GM21360 (cell line): ENCODE measurements at regions not wholly inside any gene's neighbourhood (a gene's known extent, or its start where the extent isn't known, plus 50 kb on each side); places are given as distances from the start of the nearest gene placed in this dataset.

Source experiments
- ATAC-seq: cut with Tn5 transposase; IDR thresholded peaks from one replicate; pipeline ENCODE4 v1.9.1; 2021; ENCODE audit warnings: mild to moderate bottlenecking, moderate library complexity; ENCODE audit not compliant: unreplicated experiment

DNA sequence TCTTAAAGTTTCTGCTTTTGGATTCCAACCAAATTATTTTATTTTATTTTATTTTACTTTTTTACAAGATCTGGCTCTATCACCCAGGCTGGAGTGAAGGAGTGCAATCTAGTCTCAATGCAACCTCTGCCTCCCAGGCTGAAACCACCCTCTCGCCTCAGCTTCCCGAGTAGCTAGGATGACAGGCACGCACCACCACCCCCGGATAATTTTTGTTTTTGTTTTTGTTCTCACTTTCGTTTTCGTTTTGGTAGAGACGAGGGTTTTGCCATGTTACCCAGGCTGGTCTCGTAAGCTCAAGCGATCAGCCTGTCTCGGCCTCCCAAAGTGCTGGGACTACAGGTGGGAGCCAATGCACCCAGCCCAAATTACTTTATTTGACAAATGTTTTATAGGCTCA, 219.8 kb downstream of the ETS1 start:
- peak; percentile 93 for ATAC-seq

DNA sequence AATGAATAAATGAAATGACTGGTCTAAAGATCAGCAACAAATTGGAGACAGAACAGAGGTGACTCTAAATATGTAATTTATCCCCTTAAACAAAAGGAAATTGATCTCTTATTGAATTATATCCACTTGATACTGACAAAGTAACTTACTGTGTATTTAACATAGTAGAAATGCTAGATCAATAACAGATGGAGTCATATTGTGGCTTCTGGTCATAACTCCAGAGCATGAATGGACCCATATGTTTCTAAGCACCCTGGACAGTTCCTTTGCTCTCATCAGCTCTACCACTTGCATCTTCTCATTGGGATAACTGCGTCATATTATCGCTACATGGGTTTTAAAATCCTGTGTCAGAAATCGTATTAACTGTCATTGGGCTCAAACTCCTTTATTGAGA, 222.3 kb downstream of the ETS1 start:
- ATAC-seq, result no peak

DNA sequence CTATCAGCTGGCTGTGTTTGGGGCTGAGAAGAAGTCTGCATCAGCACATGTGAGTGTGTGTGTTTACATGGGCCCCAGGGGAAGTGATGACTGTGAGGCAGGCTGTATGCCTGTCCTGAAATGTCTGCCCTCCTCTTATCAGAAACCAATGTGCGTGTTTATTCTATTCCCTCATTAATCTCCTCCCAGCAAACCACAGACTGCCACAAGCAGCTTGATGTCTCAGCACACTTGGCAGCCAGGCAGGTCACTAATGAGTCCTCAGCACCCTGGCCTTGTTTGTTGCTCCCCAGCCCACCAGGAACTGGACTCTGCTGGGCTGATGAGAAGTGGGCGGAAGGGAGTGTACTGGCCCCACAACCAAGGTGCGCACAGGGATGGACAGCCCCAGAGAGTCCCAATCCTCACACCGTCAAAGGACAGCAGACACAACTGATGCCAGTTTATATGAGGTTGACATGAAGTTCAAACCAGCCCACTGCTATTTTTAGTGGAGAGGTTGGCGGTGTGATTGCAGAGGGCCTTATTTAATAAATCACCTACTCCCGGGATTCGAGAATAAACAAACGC, 225.8 kb downstream of the ETS1 start:
- no peak for ATAC-seq

DNA sequence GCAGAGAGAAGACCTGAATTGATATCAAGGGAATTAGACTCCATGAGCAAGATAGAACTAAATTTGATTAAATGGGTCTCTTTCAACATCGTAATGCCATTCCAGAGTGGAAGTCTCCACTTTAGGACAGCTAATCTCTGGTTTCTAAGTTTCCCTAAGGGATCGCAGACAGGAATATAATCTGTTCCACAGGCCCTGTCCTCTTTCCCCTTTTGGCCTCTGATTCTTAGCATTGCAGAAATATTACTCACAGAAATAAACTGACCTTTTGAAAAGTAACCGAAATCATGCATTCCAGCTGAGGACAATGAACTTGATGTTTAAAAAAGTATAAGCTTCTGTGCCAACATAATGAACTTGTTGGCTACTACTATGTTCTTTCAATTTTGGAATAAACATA, 227.8 kb downstream of the ETS1 start:
- no peak for ATAC-seq

DNA sequence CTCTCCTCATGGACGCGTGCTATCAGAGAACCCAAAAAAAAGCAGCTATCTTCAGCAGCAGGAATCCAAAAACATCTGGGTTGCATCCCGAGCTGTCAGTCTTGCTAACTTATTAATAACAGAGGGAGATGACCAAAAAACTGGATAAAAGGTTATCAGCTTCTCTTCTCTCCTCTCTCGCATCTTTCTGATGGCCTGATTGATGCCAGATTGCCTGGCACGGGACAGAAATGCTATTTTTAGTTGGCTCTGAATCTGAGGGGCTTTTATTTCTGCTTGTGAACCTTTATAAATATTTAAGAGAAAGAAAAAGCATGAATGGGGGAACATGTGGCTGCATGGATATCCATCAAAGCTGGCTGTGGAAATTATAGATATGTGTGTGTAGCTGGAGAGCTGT, 230.3 kb downstream of the ETS1 start:
- ATAC-seq, result no peak

DNA sequence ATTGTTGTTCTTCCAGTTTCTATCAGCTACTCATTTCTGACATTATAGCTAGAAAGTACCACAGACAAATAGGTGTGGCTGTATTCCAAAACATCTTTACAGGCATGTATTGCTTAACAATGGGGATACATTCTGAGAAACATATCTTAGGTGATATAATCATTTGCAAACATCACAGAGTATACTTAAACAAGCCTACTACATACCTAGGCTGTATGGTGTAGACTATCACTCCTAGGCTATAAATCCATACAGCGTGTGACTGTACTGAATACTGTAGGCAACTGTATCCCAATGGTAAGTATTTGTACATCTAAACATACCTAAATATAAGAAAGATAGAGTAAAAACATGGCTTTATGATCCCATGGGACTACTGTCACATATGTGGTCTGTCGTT, 231.8 kb downstream of the ETS1 start:
- no peak for ATAC-seq

DNA sequence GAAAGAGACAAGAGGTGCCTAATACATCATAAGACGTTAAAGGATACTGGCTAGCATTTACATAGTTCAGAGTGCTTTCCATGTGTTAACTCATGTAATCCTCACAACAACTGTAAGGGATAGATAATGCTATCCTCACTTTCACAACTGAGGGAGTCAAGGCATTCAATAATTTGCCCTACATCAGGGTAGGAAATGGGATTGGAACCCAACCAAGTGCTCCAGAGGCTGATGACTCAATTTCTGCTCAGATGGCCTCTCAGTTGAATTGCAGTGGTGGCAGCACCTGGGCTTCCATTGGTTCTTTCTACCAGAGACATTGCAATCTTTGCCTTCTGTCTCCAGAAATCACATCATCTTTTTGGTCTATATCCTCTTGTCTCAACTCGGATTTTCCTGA, 232.9 kb downstream of the ETS1 start:
- no peak for ATAC-seq

DNA sequence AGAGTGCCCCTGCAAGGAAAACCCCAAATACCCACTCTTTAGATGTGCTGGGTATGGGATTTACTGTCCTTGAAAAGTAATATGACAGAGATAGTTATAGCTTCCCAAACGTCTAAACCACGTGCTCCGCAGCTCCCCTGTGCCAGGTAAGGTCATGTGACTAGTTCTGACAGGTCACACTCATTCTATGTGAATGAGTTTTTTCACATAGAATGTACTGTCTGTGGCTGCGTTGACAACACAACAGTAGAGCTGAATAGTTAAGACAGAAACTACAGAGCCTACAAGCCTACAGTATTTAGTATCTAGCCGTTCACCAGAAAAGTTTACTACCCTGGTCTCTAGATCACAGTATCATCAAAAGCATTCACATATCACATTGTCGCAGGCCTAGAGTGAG, 236.2 kb downstream of the ETS1 start:
- no peak for ATAC-seq

DNA sequence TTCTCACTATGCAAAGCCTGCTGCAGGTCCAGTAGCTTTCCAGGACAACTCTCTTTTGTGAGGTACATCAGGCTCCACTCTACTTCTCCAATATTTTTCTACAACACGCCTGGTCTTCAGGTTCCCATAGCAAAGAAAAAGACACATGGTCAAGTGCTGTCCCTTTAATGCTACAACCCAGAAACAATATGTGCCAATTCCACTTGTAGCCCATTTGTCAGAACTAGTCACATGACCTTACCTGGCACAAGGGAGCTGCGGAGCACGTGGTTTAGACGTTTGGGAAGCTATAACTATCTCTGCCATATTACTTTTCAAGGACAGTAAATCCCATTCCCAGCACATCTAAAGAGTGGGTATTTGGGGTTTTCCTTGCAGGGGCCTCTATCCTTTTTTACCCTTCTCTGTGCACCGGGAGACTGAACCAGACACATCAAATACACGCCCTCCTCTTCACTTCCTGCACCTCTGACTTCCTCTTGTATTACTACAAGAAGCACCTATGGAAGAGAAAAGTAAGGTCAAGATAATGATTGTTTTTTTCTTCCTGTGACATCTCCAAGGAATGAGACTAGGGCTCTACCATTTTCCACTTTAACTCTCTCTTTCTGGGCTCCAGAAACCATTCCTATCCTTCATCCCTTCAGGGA, 237.6 kb downstream of the ETS1 start:
- ATAC-seq, result no peak

DNA sequence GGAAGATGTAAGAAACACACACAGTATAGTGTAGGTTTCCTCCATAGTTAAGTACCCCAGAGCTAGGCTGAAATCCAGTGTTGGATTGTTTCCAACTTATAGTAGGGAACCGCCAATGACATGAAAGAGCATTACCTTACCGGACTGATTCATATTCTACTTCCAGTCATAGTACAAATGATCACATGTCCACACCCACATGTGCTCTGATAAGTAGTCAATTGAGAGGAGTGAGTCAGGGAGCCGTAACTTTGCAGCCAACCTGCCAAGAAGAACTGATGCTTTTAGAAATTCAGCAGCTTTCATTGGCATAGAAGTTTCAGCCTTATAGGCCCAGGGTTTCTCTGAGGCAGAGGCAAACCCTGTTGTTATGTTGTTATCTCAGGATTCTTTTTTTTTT, 240.6 kb downstream of the ETS1 start:
- no peak for ATAC-seq

DNA sequence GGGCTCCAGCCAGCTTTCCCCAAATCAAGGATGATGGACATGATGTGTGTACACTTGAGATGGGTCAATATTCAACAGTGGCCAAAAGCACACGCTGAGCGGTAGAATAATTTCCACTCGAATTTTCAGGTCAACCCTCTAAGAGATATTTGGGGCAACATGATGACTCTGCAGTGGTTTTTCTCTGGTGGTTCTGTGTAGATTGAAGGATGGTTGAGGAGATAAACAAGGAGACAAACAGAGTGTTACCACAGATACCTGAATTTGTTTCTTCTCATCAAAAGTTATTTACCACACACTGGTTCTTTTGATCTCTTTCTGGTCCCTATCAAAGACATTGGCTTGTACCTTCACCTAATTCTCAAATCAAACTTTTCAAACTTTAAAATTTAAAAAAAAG, 242.0 kb downstream of the ETS1 start:
- ATAC-seq, result no peak

DNA sequence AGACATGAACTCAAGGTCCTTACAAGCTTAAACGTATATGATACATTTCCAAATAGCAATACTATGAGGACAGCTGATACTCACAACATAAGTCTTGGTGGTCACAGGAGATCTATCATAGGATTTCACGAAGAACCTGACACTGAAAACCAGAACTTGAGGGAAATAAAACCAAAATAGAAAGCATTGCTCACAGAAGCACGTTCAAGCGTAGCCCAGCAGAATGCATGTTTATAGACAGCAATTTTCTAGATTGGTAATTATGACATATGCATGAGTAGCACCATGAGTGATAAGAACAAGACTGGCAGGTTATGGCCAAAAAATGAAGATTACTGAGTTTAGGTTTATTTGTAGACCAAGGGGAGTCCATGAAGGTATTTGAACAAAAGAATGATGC, 243.5 kb downstream of the ETS1 start:
- no peak for ATAC-seq

DNA sequence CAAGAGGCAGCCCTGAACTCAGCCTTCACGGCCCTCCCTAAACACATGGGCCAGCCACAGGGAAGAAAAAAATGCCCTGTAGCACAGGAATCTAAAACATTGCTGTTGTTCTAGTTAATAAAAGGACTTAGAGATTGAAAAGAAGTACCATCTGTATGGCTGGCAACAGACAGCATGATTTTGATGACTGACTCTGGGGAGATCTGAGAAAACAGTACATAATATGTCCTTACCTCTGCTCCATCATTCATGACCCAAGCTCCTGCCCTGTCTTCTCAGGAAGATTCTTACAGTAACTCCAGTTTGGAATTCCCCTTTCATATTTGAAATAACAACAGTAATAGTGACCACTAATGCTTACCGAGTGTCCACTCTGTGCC, 244.2 kb downstream of the ETS1 start:
- ATAC-seq, result peak; percentile 15

DNA sequence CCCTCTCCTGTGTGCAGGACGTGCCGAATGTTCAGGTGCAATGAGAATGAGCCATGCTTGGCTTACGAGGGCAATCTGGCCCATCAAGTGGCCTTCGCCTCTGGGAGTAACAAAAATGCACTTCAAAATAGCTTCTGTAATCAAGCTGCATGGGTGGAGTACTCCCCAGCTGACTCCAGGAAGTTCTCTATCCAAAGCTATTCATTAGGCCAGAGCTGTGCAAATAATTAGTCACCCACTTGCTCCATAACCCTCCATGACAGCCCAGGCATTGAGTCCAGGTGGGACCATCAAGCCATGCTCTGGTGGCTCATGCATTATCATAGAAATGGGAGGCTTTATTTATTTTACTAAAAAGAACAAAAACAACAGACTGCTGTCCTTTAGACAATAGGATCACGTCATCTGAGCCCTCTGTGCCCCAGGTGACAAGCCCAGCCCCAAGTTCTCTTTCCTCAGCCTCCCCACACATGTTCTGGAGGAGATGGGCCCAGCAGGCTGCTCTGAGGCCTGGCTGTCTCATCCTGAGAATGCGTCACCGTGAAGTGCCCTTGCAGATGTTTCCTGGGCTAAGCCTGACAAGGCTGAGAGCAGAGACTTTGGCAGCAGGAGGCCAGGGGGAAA, 244.7 kb downstream of the ETS1 start:
- ATAC-seq, result peak; percentile 93

DNA sequence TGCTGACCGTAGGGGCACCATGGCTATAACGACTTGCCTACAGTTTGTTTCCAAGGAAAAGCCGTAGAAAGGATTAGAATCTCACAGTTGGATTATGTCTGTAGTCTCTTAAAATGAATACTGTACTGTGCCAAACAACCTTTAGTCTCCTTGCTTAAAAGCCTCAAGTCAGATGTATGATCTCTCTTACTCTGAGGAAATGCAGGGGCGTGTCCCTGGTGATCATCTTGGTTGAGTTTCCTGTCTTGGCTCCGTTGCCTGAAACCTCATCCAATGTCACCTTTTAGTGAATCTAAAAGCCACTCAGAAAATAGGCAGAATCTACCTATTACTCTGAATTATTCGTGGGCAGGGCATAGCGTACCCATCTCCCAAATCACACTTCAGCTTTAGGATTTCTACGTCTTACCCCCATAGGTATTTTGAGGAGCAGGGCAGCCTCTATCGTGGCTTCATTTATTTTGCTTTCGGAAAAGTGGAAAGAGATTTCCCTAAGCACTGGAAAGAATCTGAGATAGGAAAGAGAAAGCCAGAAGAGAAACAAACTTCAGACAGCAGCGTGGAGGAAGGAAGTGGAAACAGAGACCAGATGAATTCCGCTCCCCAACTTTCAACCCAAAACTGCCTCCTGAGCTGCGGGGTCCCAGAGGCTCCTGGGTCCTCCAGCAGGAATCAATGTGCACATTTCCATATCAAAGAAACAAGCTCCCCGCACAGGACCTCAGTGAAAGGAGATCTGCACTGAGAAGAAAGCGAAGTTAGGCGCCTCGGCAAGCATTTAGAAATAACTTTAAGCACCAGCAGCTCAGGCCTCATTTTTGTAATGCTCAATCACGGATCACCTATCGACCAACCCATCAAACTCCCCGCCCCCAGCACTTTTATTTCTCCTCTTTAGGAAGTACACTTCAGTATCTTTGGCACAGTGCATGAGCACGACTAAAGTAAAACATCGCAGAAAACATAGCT, 245.8 kb downstream of the ETS1 start:
- ATAC-seq, result no peak

DNA sequence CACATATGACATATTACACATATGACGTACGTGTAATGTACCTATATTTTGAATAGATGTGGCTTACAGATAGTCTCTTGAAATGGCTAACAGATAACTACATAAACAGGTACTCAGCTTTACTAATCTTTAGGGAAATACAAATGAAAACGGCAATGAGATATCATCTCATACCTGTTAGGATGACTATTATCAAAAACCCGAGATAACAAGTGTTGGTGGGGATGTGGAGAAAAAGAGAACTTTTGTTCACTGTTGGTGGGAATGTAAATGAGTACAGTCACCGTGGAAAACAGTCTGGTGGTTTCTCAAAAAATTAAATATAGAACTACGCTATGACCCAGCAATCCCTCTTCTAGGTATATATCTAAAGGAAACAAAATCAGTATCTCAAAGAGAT, 247.6 kb downstream of the ETS1 start:
- ATAC-seq, result no peak

DNA sequence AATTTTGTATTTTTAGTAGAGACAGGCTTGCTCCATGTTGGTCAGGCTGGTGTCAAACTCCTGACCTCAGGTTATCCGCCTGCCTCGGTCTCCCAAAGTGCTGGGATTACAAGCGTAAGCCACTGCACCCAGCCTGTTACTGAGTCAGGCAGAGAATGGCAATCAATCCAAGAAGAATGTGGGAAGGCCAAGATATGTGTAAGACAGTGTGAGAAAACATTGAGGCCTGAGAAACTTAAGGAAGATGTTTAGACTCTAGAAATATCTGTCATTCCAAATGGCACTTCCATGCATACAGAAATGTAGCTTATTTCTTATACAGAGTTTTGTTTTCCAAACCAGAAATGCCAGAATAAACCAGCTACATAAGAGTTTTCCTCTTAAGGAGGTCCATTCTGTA, 248.5 kb downstream of the ETS1 start:
- ATAC-seq, result no peak

DNA sequence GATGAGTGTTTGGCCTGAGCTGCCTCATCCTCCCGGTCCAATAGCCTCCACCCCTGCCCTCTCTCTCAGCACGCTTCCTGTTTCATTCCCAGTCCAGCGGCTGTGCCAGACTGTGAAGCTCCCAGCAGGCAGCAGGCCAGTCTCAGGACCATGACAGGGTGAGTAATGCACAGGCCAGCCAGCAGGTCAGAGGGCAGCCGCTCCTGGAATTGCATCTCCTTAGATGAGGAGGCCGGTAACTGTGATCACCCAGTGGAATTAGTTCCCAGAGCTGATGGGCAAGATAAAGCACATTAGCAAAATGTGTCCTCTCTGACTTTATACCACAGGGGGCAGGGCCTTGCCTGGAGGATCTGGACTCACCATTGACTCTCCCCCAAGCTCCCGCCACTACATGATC, 251.2 kb downstream of the ETS1 start:
- no peak for ATAC-seq

DNA sequence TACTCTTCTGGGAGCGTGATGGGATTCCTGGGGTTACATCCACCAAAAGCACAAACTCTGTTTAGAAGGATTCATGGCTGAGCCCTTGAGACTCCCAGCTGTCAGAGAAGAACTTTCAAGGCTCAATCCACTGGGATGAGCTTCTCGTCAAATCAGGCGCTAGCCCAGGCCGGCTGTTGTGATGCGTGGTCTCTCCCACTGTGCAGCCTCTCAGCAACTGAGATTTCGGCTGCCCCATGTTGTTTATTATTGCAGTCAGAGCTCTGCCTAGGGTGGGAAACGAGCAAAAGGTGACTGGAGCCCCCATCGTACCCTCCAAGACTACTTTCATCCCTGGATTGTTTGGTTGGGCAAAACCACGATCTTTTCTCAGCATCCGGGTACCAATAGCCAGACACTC, 251.6 kb downstream of the ETS1 start:
- no peak for ATAC-seq

DNA sequence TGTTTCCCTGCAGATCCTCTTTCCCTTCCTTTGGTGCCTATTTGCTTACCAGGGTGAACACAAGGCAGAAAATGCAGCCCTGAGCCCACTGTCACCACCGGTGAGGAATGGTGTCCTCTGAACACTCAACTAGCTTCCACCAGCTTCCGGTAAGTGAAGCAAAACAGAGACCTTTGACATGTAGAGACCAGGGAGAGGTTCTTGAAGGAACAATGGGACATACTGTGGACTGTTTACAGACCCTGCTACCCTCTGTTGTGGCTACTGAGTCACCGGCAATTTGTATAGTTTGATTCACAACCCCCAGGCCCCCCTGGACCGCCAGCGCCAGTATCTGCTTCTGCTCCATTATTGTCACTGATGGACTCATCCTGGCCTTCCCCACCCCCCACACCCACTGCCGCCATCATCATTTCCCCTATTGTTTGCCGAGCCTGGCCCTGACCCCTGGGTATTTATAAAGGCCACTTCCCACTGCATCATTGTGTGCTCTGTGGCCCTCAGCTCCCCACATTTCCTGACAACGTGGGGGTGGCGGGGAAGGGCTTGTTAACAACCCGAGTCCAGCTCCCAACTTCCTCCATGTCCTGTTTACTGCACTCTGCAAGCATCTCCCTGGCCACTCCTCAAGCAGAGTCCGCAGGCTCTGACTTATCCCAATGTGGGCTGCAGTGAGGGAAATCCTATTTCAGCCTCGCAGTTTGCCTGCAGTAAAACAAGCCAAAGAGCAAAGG, 252.9 kb downstream of the ETS1 start:
- no peak for ATAC-seq

DNA sequence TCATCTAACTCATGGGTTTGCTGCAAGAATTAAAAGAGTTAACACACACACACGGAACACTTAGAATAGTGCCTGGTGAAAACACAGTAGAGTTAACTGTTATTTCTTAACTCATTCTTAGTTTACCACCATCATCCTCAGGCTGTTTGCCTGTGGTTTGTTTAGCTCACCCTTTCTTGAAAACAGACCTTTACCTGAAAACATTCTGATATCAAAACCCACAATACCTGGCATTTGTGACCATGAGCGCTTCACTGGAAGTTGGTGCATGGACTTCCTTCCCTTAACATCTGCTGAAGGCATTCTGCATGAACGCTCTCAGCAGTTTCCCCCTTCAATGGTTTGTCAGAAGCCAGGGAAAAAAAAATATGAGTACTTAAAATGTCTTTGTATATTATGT, 256.0 kb downstream of the ETS1 start:
- ATAC-seq, result no peak
